ENCODE measurements at regions not wholly inside any gene's neighbourhood (a gene's known extent, or its start where the extent isn't known, plus 50 kb on each side); places are given as distances from the start of the nearest gene placed in this dataset.

DNA sequence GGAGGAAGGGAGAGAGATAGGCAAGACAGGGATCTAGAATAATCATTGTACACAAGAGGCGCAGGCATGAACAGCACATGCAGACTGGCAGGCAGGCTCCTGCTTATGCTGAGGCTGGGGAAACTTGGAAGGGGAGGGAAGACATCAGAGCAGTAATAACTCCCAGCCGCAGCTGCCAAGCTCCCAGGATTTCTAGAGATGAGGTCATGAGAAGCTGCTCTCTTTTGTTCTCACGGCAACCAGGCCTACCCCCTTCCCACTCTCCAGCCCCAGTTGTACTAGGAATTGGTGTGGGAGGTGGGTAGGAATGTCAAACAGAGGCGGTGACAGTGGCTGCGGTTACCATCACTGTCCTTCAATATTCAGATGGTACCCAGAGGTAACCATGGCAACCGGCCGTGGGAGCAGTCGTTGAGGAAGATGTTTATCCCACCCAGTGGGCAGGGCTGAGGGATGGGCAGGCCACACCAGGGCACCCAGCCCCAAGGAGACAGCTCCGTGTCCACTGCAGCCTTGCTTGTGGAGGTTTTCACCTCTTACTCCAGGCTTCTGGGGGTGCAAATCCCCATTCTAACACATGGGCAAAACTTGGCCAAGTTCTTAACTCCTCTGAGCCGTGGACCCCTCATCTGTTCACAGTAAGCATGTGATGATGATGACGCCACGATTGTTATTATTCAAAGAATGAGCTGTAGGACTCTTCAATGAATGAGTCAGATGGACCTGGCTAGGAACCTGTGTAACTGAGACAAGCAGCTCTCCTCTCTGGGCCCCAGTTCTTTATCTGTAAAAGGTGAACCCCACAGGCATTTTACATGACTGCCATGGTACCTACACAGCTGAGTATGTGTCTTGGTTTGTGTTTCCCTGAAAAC is 360.8 kb upstream of the PROK2 start:
- Histone ChIP-seq H3K9ac (ENCODE audit: low read length) (no peak overlapping the region), H3K27ac (ENCODE audit: low read depth, low read length) (no peak overlapping the region), H3K36me3 (ENCODE audit: low read length) (no peaks in the 10 kb centered on the region), H3K4me2 (ENCODE audit: low read depth, low read length, poor library complexity, severe bottlenecking) (no peak overlapping the region), H3F3A (ENCODE audit: insufficient read depth) (no peaks in the 10 kb centered on the region), H4K20me1 (ENCODE audit: low read depth, low read length) (no peaks in the 10 kb centered on the region), H2AFZ (ENCODE audit: low read depth, low read length, severe bottlenecking) (no peak overlapping the region), H3K27me3 (ENCODE audit: low read length) (no peaks in the 10 kb centered on the region), H3K4me3 (ENCODE audit: insufficient read depth, low read length, poor library complexity, severe bottlenecking) (no peak overlapping the region), H3K9me2 (replicated peaks; ENCODE audit: insufficient read depth, low read length) (no peaks in the 10 kb centered on the region), H3K9me3 (ENCODE audit: insufficient read depth, low read length) (no peaks in the 10 kb centered on the region), H3K79me2 (ENCODE audit: insufficient read depth, low read length) (no peaks in the 10 kb centered on the region)
- no peak for TF ChIP-seq EZH2phosphoT487 (conservative IDR thresholded peaks at IDR 0.05; ENCODE audit: low read length)
- TF ChIP-seq, protein P1, sequence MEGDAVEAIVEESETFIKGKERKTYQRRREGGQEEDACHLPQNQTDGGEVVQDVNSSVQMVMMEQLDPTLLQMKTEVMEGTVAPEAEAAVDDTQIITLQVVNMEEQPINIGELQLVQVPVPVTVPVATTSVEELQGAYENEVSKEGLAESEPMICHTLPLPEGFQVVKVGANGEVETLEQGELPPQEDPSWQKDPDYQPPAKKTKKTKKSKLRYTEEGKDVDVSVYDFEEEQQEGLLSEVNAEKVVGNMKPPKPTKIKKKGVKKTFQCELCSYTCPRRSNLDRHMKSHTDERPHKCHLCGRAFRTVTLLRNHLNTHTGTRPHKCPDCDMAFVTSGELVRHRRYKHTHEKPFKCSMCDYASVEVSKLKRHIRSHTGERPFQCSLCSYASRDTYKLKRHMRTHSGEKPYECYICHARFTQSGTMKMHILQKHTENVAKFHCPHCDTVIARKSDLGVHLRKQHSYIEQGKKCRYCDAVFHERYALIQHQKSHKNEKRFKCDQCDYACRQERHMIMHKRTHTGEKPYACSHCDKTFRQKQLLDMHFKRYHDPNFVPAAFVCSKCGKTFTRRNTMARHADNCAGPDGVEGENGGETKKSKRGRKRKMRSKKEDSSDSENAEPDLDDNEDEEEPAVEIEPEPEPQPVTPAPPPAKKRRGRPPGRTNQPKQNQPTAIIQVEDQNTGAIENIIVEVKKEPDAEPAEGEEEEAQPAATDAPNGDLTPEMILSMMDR (IDR thresholded peaks at IDR 0.05; ENCODE audit: insufficient read depth, low read length, poor library complexity, severe bottlenecking) = no peak

DNA sequence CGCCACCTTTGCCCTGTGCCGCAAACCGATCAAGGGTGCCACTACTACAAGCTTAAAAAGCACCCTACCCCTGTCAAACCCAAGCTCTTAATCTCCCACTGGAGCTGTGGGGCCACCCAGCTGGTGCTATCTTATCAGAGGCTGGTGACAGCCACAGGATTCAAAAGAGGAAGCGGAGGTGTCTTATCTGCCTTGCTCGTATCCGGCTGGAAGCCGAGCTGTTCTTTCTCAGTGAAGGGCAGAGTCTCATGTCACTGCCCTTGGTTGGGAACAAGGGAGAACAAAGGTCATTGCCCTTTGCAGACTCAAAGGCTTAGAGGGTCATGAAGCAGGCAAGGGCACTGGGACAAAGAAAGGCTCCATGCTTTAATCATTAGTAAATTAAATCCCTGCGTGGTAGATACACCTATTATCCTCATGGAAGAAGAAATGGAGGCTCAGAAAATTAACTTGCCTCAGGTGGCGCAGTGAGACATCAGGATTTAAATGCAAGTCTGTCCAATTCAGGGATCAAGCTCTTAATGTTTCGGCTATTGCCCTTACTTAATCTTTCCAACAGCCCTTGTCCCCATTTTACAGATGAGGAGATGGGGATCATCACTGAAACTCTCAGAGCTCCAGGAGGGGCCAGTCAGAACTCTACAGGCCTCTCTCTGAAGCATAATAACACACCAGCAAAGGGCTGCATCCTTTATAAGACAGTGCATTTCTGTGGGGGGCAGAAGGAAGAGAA is 360.0 kb upstream of the PROK2 start:
- Histone ChIP-seq H3K9me3 (ENCODE audit: insufficient read depth, low read length) (no peaks in the 10 kb centered on the region), H3K79me2 (ENCODE audit: insufficient read depth, low read length) (no peaks in the 10 kb centered on the region), H3K9ac (ENCODE audit: low read length) (no peak overlapping the region), H3K27me3 (ENCODE audit: low read length) (no peaks in the 10 kb centered on the region), H3K36me3 (ENCODE audit: low read length) (no peaks in the 10 kb centered on the region), H3K9me2 (replicated peaks; ENCODE audit: insufficient read depth, low read length) (no peaks in the 10 kb centered on the region), H3K4me2 (ENCODE audit: low read depth, low read length, poor library complexity, severe bottlenecking) (no peak overlapping the region), H3F3A (ENCODE audit: insufficient read depth) (no peaks in the 10 kb centered on the region), H3K4me3 (ENCODE audit: insufficient read depth, low read length, poor library complexity, severe bottlenecking) (no peak overlapping the region), H3K27ac (ENCODE audit: low read depth, low read length) (no peak overlapping the region), H2AFZ (ENCODE audit: low read depth, low read length, severe bottlenecking) (no peak overlapping the region), H4K20me1 (ENCODE audit: low read depth, low read length) (no peaks in the 10 kb centered on the region)
- TF ChIP-seq, protein P1 (IDR thresholded peaks at IDR 0.05; ENCODE audit: insufficient read depth, low read length, poor library complexity, severe bottlenecking) = no peak
- no peak for TF ChIP-seq EZH2phosphoT487 (conservative IDR thresholded peaks at IDR 0.05; ENCODE audit: low read length)

DNA sequence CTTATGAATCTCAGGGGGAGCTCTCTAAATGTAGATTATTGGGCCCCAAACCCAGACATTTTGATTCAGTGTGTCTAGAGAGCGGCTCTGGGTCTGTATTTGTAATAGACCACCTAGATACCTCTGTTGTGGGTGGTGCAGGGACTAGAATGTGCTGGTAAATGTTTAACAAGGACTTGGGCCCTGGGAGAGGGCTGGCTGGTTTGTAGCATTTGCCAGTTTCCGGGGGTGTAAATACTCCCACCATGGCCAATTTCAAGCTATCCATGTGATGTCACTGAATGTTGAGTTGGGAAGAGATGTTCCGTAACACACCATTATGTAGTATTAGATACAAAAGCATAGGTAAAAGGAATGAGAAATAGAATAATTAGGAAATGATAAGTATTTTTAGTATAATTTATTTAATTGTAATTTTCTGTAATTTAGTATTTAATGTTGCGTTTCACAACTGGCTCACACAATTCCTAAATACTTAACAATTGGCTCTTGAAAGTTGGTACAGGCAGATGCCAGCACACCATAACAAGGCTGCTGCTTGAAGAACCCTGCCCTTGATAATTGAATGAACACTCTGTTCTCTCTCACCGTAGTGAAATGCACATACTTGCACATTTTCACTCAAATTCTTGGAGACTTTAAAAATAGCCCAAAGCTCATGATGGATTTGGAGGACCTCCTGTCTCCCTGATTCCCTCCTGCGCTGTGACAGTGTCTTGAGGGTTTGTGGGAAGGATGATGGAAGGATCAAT is 359.2 kb upstream of the PROK2 start:
- TF ChIP-seq EZH2phosphoT487 (conservative IDR thresholded peaks at IDR 0.05; ENCODE audit: low read length) = no peak
- TF ChIP-seq, protein P1 (IDR thresholded peaks at IDR 0.05; ENCODE audit: insufficient read depth, low read length, poor library complexity, severe bottlenecking) = no peak
- Histone ChIP-seq H3K36me3 (ENCODE audit: low read length) (no peaks in the 10 kb centered on the region), H2AFZ (ENCODE audit: low read depth, low read length, severe bottlenecking) (no peak overlapping the region), H3K9me3 (ENCODE audit: insufficient read depth, low read length) (no peaks in the 10 kb centered on the region), H4K20me1 (ENCODE audit: low read depth, low read length) (no peaks in the 10 kb centered on the region), H3K79me2 (ENCODE audit: insufficient read depth, low read length) (no peaks in the 10 kb centered on the region), H3K27ac (ENCODE audit: low read depth, low read length) (no peak overlapping the region), H3F3A (ENCODE audit: insufficient read depth) (no peaks in the 10 kb centered on the region), H3K4me3 (ENCODE audit: insufficient read depth, low read length, poor library complexity, severe bottlenecking) (no peak overlapping the region), H3K27me3 (ENCODE audit: low read length) (no peaks in the 10 kb centered on the region), H3K9me2 (replicated peaks; ENCODE audit: insufficient read depth, low read length) (no peaks in the 10 kb centered on the region), H3K4me2 (ENCODE audit: low read depth, low read length, poor library complexity, severe bottlenecking) (no peak overlapping the region), H3K9ac (ENCODE audit: low read length) (no peak overlapping the region)

Data from SU-DHL-6 (cell line).